Glutamatergic neuron (in vitro differentiated cells): ENCODE measurements at regions not wholly inside any gene's neighbourhood (a gene's known extent, or its start where the extent isn't known, plus 50 kb on each side); places are given as distances from the start of the nearest gene placed in this dataset.

Experiments
- DNase-seq: peaks from one replicate; pipeline ENCODE4 v3.0.0; 2022
- H3K27ac Mint-ChIP-seq: one replicate; pipeline ENCODE4 v1.8.0; 2020; ENCODE audit warnings: mild to moderate bottlenecking, mixed read lengths, inconsistent platforms; ENCODE audit not compliant: unreplicated experiment
- H3K27me3 Mint-ChIP-seq: one replicate; pipeline ENCODE4 v1.8.0; 2020; ENCODE audit warnings: mild to moderate bottlenecking, moderate library complexity, mixed read lengths, inconsistent platforms; ENCODE audit not compliant: unreplicated experiment
- H3K36me3 Mint-ChIP-seq: one replicate; pipeline ENCODE4 v1.8.0; 2020; ENCODE audit warnings: mild to moderate bottlenecking, mixed read lengths, inconsistent platforms; ENCODE audit not compliant: unreplicated experiment
- H3K4me1 Mint-ChIP-seq: one replicate; pipeline ENCODE4 v1.8.0; 2020; ENCODE audit warnings: mild to moderate bottlenecking, low read depth, mixed read lengths, inconsistent platforms; ENCODE audit not compliant: unreplicated experiment
- H3K4me3 Mint-ChIP-seq: one replicate; pipeline ENCODE4 v1.8.0; 2020; ENCODE audit warnings: mild to moderate bottlenecking, mixed read lengths, inconsistent platforms; ENCODE audit not compliant: unreplicated experiment
- H3K9me3 Mint-ChIP-seq: one replicate; pipeline ENCODE4 v1.8.0; 2020; ENCODE audit warnings: mild to moderate bottlenecking, moderate library complexity, mixed read lengths, inconsistent platforms; ENCODE audit not compliant: unreplicated experiment
- TF ChIP-seq, protein P1 (sequence below): fragments of 200-600 bp; sonication (generic); IDR thresholded peaks from one replicate; pipeline ENCODE4 v1.5.0; 2021; ENCODE audit not compliant: partially characterized antibody, unreplicated experiment

DNA sequence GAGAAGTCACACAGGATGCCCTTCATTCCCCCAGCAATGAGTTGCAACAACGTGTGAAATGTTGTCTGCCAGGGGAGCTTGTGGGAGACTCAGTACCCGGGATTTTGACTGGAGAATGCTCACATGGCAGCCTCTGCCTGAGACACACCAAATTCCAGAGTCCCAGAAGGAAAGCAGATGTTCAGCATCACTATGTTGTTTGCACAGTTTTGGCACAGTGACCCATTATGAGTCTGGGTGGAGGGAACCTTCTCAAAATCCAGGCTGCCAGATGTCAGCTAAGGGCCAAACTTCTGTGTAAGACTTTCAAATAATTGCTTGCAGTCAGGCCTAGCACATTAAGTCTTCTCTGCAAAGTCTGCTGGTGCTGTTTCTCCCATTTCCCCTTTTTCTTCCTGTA, 1029.7 kb upstream of the TENM3 start:
- H3K27me3 Mint-ChIP-seq = peaks cover 2% of the 10 kb centered on the region
- H3K36me3 Mint-ChIP-seq = no peaks in the 10 kb centered on the region
- TF ChIP-seq, protein P1, sequence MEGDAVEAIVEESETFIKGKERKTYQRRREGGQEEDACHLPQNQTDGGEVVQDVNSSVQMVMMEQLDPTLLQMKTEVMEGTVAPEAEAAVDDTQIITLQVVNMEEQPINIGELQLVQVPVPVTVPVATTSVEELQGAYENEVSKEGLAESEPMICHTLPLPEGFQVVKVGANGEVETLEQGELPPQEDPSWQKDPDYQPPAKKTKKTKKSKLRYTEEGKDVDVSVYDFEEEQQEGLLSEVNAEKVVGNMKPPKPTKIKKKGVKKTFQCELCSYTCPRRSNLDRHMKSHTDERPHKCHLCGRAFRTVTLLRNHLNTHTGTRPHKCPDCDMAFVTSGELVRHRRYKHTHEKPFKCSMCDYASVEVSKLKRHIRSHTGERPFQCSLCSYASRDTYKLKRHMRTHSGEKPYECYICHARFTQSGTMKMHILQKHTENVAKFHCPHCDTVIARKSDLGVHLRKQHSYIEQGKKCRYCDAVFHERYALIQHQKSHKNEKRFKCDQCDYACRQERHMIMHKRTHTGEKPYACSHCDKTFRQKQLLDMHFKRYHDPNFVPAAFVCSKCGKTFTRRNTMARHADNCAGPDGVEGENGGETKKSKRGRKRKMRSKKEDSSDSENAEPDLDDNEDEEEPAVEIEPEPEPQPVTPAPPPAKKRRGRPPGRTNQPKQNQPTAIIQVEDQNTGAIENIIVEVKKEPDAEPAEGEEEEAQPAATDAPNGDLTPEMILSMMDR = no peak
- H3K27ac Mint-ChIP-seq = no peak overlapping the region
- no peaks in the 10 kb centered on the region for H3K9me3 Mint-ChIP-seq
- no peak overlapping the region for H3K4me3 Mint-ChIP-seq
- DNase-seq = no peak
- peaks cover 4% of the 10 kb centered on the region for H3K4me1 Mint-ChIP-seq

DNA sequence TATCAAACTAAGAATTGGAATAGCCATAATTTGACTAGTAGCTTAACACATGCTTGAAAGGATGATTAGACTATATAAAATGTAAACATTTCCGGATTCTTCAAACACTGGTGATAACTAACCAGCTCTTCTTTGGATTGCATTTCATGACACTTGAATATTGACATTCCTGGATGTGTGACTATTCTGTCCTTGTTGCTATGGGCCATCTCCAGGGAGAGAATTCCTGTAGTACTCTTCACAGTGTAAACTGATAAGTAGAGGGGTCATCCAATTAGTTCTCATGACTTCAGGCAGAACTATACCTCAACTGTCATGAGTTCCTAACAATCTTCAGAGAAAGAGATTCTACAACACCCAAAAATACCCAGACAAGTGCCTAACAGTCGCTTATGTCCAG, 1026.7 kb upstream of the TENM3 start:
- TF ChIP-seq, protein P1 = no peak
- peaks cover 2% of the 10 kb centered on the region for H3K27me3 Mint-ChIP-seq
- no peak overlapping the region for H3K4me3 Mint-ChIP-seq

DNA sequence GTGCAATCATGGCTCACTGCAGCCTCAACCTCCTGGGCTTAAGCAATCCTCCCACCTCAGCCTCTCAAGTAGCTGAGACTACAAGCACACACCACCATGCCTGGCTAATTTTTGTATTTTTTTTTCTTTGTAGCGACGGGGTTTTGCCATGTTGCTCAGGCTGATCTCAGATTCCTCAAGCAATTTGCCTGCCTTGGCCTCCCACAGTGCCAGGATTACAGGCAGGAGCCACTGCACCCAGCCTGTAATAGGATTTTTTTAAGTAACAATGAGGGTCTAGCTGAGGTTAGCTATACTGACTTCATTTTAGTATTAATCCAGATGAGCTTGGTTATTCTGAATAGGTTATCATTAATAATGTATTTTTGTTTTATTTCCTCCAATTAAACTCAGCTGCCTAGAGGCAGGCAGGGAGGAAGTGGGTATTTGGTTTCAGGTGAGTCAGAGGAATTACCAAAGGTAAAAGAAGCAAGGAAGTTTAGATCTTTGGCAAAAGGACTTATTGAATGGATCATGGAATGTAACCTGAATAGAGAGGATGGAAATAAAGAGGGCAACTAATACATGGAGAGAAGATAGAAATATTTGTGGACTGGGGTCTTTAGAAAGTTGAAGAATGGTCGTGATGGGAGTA, 1023.3 kb upstream of the TENM3 start:
- no peaks in the 10 kb centered on the region for H3K27me3 Mint-ChIP-seq
- H3K9me3 Mint-ChIP-seq = no peaks in the 10 kb centered on the region
- no peak for DNase-seq
- TF ChIP-seq, protein P1 = no peak
- no peaks in the 10 kb centered on the region for H3K36me3 Mint-ChIP-seq
- no peak overlapping the region for H3K27ac Mint-ChIP-seq
- peaks cover 3% of the 10 kb centered on the region for H3K4me1 Mint-ChIP-seq
- H3K4me3 Mint-ChIP-seq = no peak overlapping the region

More for the DNA sequence above, 1026.7 kb upstream of the TENM3 start:
- H3K9me3 Mint-ChIP-seq = no peaks in the 10 kb centered on the region
- no peak overlapping the region for H3K27ac Mint-ChIP-seq
- DNase-seq = no peak
- no peaks in the 10 kb centered on the region for H3K36me3 Mint-ChIP-seq
- peaks cover 4% of the 10 kb centered on the region for H3K4me1 Mint-ChIP-seq

DNA sequence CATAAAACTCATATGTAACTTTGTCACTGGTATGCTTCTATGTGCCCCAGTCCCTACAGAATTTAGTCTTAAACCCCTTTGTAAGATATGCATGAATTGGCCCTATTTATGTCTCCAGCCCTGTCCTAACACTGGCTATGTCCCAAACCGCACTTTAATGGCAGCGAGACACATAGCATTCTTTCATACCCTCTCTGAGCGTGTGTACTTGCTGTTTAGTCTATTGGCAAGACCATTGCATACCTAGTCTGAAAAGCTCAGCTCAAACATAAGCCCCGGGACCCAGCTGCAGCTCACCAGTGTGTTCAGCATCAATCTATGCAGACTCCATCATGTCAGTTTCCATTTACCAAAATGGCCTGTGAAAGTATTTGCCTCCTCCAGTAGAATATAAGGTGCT, 1018.4 kb upstream of the TENM3 start:
- TF ChIP-seq, protein P1 = no peak
- DNase-seq = no peak
- Mint-ChIP-seq H3K4me1 (peaks cover 11% of the 10 kb centered on the region), H3K27me3 (no peaks in the 10 kb centered on the region), H3K9me3 (no peaks in the 10 kb centered on the region), H3K27ac (no peak overlapping the region), H3K4me3 (no peak overlapping the region), H3K36me3 (no peaks in the 10 kb centered on the region)

DNA sequence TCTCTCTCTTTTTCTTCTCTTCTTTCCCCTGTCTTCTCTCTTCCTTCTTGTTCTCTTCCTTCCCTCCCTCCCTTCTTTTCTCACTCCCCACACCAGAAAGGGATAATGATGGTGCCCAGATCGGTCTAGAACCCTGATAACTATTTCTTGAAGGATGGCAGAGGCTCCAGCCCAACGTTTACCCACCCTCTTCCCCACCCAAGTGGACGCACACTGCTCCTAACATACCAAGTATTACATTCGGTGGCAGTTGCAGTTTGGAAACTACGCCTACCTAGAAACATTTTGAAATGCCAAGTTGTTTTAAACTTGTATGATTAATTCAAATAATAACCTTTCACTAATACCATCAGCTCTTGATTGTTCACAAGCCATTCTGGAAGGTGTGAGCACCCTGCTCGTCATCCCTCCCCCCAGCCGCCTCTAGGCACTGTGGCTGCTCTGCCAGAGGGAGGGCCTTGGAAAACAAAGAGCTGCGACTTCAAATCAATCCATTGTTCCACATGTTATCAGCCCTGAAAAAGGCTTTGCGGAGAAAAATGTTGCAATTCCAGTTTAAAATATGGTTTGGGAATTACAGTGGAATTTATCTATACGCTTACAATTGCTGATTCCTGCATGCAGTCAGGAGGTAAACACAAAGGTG, 1017.5 kb upstream of the TENM3 start:
- peak; percentile 18 for DNase-seq

More for the DNA sequence above, 1017.5 kb upstream of the TENM3 start:
- no peaks in the 10 kb centered on the region for H3K36me3 Mint-ChIP-seq
- H3K4me1 Mint-ChIP-seq = peaks cover 11% of the 10 kb centered on the region
- no peak overlapping the region for H3K27ac Mint-ChIP-seq
- TF ChIP-seq, protein P1 = no peak
- H3K4me3 Mint-ChIP-seq = no peak overlapping the region
- no peaks in the 10 kb centered on the region for H3K27me3 Mint-ChIP-seq
- no peaks in the 10 kb centered on the region for H3K9me3 Mint-ChIP-seq
